ENCODE measurements at regions not wholly inside any gene's neighbourhood (a gene's known extent, or its start where the extent isn't known, plus 50 kb on each side); places are given as distances from the start of the nearest gene placed in this dataset.
A peak's percentile ranks its signal among the peaks of the same experiment; 100 is the strongest.

- no peaks in the 10 kb centered on the region for H3K36me3 Mint-ChIP-seq (ENCODE audit: insufficient read depth, unreplicated experiment)
- no peak for DNase-seq
- intact Hi-C loops (cut with micrococcal nuclease; ENCODE audit: unreplicated experiment): no loop called here
- no peaks in the 10 kb centered on the region for H3K9me3 Mint-ChIP-seq (ENCODE audit: low read depth, unreplicated experiment)
- BruUV-seq (replicated peaks): no TSS peak
- no peaks in the 10 kb centered on the region for H3K4me1 Mint-ChIP-seq (ENCODE audit: low read depth, unreplicated experiment)
- no peak overlapping the region for H3K27ac Mint-ChIP-seq (ENCODE audit: unreplicated experiment)
- H3K27me3 Mint-ChIP-seq (ENCODE audit: unreplicated experiment): peaks cover 73% of the 10 kb centered on the region
- CTCF ChIA-PET: interaction anchor here (0.8 kb wide), 1 partner anchor 14 kb away, joined by 3 read pairs; no protein-coding TSS in a partner anchor
- TF ChIP-seq CTCF (IDR thresholded peaks at IDR 0.05; ENCODE audit: unreplicated experiment): no peak
- H3K4me3 Mint-ChIP-seq (ENCODE audit: low read depth, unreplicated experiment): no peak overlapping the region
Measured at GRCh38 chr7:1372063-1372462, 87.2 kb downstream of the MICALL2 start.

GRCh38 chr7:1372671-1373379 lies 86.4 kb downstream of the MICALL2 start:
- Mint-ChIP-seq H3K27me3 (ENCODE audit: unreplicated experiment) (peaks cover 66% of the 10 kb centered on the region), H3K4me1 (ENCODE audit: low read depth, unreplicated experiment) (no peaks in the 10 kb centered on the region), H3K9me3 (ENCODE audit: low read depth, unreplicated experiment) (no peaks in the 10 kb centered on the region), H3K27ac (ENCODE audit: unreplicated experiment) (no peak overlapping the region), H3K36me3 (ENCODE audit: insufficient read depth, unreplicated experiment) (no peaks in the 10 kb centered on the region), H3K4me3 (ENCODE audit: low read depth, unreplicated experiment) (no peak overlapping the region)
- DNase-seq: no peak
- no peak for TF ChIP-seq CTCF (IDR thresholded peaks at IDR 0.05; ENCODE audit: unreplicated experiment)
- intact Hi-C loops (cut with micrococcal nuclease; ENCODE audit: unreplicated experiment): no loop called here
- CTCF ChIA-PET: interaction anchor here (0.7 to 0.8 kb wide), 2 partner anchors 13 to 40 kb away, joined by 3 read pairs; no protein-coding TSS in a partner anchor
- BruUV-seq (replicated peaks): no TSS peak

DNA sequence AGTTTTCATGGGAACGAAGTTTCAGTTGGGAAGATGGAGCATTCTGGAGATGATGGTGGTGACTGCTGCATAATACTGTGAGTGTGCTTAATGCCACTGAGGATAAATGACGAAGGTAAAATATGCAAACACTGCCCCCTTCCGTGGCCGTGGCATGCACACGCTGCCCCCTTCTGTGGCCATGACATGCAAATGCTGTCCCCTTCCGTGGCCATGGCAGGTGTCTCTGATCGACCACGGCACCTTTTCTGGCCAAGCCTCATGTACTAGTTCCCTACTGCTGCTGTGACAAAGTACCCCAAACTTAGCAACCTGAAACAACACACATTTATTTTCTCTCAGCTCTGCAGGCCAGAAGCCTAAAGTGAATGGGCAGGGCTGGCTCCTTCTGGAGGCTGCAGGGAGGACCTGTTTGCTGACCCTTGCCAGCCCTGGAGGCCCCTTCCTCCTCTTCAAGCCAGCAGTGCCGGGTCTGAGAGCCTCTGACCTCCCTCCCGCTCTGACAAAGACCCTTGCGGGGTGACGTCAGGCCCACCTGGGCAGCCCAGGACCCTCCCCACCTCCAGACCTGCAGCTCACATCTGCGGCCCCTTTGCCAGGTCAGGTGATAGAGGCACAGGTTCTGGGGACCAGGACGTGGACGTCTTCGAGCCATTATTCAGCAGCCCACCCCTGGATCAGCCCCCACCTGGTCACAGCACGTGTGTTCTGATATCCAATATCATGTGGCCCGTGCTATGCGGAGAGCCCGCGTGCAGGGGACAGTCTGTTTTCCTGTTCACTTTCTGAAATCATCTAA lies 82.0 kb downstream of the MICALL2 start:
- Mint-ChIP-seq H3K4me3 (ENCODE audit: low read depth, unreplicated experiment) (no peak overlapping the region), H3K4me1 (ENCODE audit: low read depth, unreplicated experiment) (no peaks in the 10 kb centered on the region), H3K27ac (ENCODE audit: unreplicated experiment) (no peak overlapping the region), H3K9me3 (ENCODE audit: low read depth, unreplicated experiment) (no peaks in the 10 kb centered on the region), H3K27me3 (ENCODE audit: unreplicated experiment) (peaks cover 22% of the 10 kb centered on the region), H3K36me3 (ENCODE audit: insufficient read depth, unreplicated experiment) (no peaks in the 10 kb centered on the region)
- no TSS peak for BruUV-seq (replicated peaks)
- TF ChIP-seq CTCF (IDR thresholded peaks at IDR 0.05; ENCODE audit: unreplicated experiment): no peak
- peak; percentile 42 for DNase-seq
- intact Hi-C loops (cut with micrococcal nuclease; ENCODE audit: unreplicated experiment): no loop called here
- CTCF ChIA-PET: no interaction called here

GRCh38 chr7:1378610-1379601 lies 80.4 kb downstream of the MICALL2 start:
- peaks cover 8% of the 10 kb centered on the region for H3K27me3 Mint-ChIP-seq (ENCODE audit: unreplicated experiment)
- H3K4me3 Mint-ChIP-seq (ENCODE audit: low read depth, unreplicated experiment): no peak overlapping the region
- BruUV-seq (replicated peaks): no TSS peak
- H3K9me3 Mint-ChIP-seq (ENCODE audit: low read depth, unreplicated experiment): no peaks in the 10 kb centered on the region
- intact Hi-C loops (cut with micrococcal nuclease; ENCODE audit: unreplicated experiment): no loop called here
- no peak overlapping the region for H3K27ac Mint-ChIP-seq (ENCODE audit: unreplicated experiment)
- DNase-seq: no peak
- H3K36me3 Mint-ChIP-seq (ENCODE audit: insufficient read depth, unreplicated experiment): no peaks in the 10 kb centered on the region
- no peaks in the 10 kb centered on the region for H3K4me1 Mint-ChIP-seq (ENCODE audit: low read depth, unreplicated experiment)
- CTCF ChIA-PET: no interaction called here
- no peak for TF ChIP-seq CTCF (IDR thresholded peaks at IDR 0.05; ENCODE audit: unreplicated experiment)

Data from Calu3 (cell line).